ENCODE measurements at regions not wholly inside any gene's neighbourhood (a gene's known extent, or its start where the extent isn't known, plus 50 kb on each side); places are given as distances from the start of the nearest gene placed in this dataset.
A peak's percentile ranks its signal among the peaks of the same experiment; 100 is the strongest.

DNA sequence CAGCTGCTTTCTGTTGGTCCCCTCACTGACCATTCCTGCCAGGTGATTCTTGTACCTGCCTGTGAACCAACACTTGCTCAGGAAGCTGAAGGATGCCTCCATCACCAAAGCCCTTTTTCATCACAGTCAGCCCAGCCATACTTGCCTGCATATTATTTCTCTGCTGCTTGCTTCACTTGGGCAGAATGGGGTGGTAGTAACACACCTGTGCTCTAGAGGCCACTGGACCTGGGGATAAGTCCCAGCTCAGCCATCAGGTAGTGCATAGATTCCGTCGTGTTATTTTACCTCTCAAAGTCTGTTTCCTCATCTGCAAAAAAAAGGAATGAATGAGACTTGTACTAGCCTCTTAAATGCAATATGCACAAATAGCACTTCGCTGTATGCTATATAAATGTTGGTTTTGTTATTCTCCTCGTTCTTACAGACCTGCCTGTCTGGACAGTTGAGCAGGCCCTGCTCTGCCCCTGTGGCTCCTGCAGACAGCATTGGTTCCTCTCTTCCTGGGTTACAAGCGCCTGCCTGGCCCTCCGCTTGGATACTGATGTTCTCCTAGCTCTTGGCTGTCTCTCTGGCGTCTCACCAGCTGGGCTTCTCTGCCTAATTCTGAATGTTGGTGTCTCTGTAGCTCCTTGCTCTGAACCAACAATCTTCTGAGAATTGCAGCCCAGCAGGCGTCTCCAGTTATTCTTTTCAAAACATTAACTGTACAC lies 151.8 kb downstream of the UNC5CL start:
- TF ChIP-seq FOSL1 (IDR thresholded peaks at IDR 0.05; ENCODE audit: low read depth) (no peak), CEBPB (IDR thresholded peaks at IDR 0.05; ENCODE audit: low read depth) (no peak), POLR2A (IDR thresholded peaks at IDR 0.05; ENCODE audit: borderline replicate concordance, extremely low read depth, insufficient read depth, insufficient read length) (no peak), EZH2 (IDR thresholded peaks at IDR 0.05) (no peak), POLR2AphosphoS5 (IDR thresholded peaks at IDR 0.05; ENCODE audit: low read depth, low read length) (no peak), EZH2phosphoT487 (IDR thresholded peaks at IDR 0.05; ENCODE audit: borderline replicate concordance) (no peak), SRF (IDR thresholded peaks at IDR 0.05; ENCODE audit: low read depth) (no peak), SP1 (IDR thresholded peaks at IDR 0.05; ENCODE audit: low read depth) (no peak), EGR1 (IDR thresholded peaks at IDR 0.05; ENCODE audit: low read depth) (no peak), TCF7L2 (IDR thresholded peaks at IDR 0.05; ENCODE audit: borderline replicate concordance, extremely low read depth, insufficient read depth, insufficient read length) (no peak), ELF1 (IDR thresholded peaks at IDR 0.05; ENCODE audit: borderline replicate concordance, low read depth) (no peak)
- TF ChIP-seq, protein P1, sequence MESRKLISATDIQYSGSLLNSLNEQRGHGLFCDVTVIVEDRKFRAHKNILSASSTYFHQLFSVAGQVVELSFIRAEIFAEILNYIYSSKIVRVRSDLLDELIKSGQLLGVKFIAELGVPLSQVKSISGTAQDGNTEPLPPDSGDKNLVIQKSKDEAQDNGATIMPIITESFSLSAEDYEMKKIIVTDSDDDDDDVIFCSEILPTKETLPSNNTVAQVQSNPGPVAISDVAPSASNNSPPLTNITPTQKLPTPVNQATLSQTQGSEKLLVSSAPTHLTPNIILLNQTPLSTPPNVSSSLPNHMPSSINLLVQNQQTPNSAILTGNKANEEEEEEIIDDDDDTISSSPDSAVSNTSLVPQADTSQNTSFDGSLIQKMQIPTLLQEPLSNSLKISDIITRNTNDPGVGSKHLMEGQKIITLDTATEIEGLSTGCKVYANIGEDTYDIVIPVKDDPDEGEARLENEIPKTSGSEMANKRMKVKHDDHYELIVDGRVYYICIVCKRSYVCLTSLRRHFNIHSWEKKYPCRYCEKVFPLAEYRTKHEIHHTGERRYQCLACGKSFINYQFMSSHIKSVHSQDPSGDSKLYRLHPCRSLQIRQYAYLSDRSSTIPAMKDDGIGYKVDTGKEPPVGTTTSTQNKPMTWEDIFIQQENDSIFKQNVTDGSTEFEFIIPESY (IDR thresholded peaks at IDR 0.05; ENCODE audit: extremely low read depth, insufficient replicate concordance, low read length): no peak
- TF ChIP-seq, protein P2, sequence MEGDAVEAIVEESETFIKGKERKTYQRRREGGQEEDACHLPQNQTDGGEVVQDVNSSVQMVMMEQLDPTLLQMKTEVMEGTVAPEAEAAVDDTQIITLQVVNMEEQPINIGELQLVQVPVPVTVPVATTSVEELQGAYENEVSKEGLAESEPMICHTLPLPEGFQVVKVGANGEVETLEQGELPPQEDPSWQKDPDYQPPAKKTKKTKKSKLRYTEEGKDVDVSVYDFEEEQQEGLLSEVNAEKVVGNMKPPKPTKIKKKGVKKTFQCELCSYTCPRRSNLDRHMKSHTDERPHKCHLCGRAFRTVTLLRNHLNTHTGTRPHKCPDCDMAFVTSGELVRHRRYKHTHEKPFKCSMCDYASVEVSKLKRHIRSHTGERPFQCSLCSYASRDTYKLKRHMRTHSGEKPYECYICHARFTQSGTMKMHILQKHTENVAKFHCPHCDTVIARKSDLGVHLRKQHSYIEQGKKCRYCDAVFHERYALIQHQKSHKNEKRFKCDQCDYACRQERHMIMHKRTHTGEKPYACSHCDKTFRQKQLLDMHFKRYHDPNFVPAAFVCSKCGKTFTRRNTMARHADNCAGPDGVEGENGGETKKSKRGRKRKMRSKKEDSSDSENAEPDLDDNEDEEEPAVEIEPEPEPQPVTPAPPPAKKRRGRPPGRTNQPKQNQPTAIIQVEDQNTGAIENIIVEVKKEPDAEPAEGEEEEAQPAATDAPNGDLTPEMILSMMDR (IDR thresholded peaks at IDR 0.05 in 2 of 3, conservative IDR thresholded peaks at IDR 0.05 in 1 of 3; ENCODE audit: borderline replicate concordance in 1 of 3, insufficient read depth in 1 of 3, low read depth in 2 of 3, low read length in 2 of 3): peak in 1 of 3 experiments; percentile 27; a peak in 1 of 6 replicates
- TF ChIP-seq, protein P3, sequence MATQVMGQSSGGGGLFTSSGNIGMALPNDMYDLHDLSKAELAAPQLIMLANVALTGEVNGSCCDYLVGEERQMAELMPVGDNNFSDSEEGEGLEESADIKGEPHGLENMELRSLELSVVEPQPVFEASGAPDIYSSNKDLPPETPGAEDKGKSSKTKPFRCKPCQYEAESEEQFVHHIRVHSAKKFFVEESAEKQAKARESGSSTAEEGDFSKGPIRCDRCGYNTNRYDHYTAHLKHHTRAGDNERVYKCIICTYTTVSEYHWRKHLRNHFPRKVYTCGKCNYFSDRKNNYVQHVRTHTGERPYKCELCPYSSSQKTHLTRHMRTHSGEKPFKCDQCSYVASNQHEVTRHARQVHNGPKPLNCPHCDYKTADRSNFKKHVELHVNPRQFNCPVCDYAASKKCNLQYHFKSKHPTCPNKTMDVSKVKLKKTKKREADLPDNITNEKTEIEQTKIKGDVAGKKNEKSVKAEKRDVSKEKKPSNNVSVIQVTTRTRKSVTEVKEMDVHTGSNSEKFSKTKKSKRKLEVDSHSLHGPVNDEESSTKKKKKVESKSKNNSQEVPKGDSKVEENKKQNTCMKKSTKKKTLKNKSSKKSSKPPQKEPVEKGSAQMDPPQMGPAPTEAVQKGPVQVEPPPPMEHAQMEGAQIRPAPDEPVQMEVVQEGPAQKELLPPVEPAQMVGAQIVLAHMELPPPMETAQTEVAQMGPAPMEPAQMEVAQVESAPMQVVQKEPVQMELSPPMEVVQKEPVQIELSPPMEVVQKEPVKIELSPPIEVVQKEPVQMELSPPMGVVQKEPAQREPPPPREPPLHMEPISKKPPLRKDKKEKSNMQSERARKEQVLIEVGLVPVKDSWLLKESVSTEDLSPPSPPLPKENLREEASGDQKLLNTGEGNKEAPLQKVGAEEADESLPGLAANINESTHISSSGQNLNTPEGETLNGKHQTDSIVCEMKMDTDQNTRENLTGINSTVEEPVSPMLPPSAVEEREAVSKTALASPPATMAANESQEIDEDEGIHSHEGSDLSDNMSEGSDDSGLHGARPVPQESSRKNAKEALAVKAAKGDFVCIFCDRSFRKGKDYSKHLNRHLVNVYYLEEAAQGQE (IDR thresholded peaks at IDR 0.05; ENCODE audit: low read depth): no peak

Data from HCT116 (cell line).